OCI-M2 (cell line): ENCODE measurements at regions not wholly inside any gene's neighbourhood (a gene's known extent, or its start where the extent isn't known, plus 50 kb on each side); places are given as distances from the start of the nearest gene placed in this dataset.

ENCODE experiments used
- DNase-seq: peaks from one replicate; lab custom pipeline; 2025; ENCODE audit not compliant: unreplicated experiment; lab: John Stamatoyannopoulos, UW

DNA sequence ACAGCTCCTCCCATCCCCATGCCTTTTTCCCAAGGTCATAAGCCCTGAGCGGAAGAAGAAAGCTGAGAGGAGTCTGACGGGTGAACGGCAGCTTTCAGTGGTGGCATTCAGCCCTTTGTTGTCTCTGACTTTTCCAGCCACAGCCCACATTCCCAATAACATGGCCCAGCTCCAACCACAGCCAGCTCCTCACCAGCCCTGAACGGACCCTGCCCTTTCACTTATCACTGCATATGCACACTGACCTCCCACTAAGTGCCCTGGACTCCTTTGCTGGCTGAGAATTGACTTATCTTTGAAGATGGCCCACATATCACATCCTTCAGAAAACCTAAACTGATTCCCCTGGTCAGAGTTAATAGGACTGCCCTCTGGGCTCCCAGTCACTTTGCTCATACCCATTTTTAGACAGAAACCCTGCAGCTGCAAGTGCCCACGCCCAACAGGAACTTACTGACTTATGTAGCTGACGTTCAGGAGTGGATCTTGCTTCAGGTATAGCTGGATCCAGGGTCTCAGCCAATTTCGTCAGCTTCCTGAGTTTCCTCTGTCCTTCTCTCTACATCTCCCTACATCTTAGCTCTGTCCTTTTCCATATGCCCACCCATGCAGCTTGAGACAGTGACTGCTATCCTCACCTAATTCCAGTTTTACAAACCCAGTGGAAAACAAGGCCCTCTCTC is 348.5 kb upstream of the PROK2 start:
- no peak for DNase-seq

DNA sequence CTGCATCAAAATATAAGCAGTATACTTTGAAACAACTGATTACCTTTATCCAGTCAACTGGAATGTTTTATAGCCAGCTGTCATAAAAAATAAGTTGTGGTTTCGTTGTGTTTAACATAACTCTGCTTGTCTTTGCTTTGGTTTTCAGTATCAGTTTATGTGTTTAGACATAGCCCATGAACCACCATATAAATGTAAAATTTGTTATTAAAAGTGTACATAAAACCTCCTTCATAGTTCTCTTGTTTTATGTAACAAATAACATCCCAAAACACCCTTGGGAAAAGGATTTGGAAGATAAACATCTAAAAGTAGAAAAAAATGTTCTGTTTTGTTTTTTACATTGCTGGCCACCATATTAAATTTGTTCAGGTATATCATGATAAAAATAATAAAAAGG is 347.0 kb upstream of the PROK2 start:
- DNase-seq: no peak

- no peak for DNase-seq
Measured at GRCh38 chr3:72130565-72130964, 345.6 kb upstream of the PROK2 start.

DNA sequence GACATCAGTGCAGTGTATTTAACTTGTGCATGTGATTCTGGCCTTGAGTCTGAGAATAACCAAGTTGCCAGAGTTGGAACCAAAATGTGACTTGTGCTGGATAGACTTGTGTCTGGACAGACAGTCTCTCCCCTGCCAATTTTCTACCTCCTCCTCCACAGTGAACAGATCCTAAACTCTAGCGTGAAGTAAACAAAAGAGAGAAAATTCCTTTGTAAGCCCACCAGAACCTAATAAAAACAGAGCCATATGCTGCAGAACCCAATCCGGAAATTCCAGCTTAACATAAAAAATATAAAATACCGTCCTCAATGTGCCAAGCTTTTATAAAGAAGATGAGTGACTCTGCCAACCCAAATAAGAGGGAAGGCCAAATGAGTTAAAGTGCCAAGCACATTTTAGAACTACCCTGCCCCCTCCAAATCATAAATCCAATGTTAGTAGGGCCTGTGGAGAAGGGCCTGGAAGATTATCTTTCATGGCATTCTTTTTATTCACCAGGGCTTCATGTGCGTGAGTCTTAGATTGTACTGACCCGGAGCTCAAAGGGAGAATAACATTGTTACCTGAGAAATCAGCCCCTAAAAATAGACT is 344.6 kb upstream of the PROK2 start:
- DNase-seq: no peak

- DNase-seq: no peak
Measured at GRCh38 chr3:72128921-72129320, 344.0 kb upstream of the PROK2 start.

GRCh38 chr3:72127844-72128243 is 342.9 kb upstream of the PROK2 start:
- DNase-seq: no peak

- DNase-seq: no peak
Measured at GRCh38 chr3:72127224-72127612, 342.3 kb upstream of the PROK2 start.

- DNase-seq: no peak
Measured at GRCh38 chr3:72126441-72127223, 341.7 kb upstream of the PROK2 start.

- no peak for DNase-seq
Measured at GRCh38 chr3:72123908-72124441, 339.0 kb upstream of the PROK2 start.

GRCh38 chr3:72120806-72121778 is 336.1 kb upstream of the PROK2 start:
- DNase-seq: no peak

GRCh38 chr3:72120039-72120438 is 335.1 kb upstream of the PROK2 start:
- no peak for DNase-seq

DNA sequence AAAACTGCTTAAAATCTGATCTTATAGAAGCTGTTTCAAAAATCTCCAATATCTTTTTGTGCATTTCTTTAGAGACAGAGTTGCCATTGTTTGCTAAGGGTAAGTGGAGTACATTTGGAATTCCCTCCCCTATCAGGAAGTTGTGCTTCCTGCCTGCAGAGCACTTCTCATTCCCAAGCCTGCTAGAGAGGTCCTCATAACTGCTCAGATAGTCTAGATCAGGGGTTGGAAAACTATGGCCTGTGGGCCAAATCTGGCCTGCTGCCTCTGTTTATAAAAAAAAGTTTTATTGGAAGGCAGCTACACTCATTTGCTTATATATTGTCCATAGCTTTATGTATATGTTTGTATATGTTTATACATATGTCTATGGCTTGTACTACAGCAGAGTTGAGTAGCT is 333.7 kb upstream of the PROK2 start:
- no peak for DNase-seq

DNA sequence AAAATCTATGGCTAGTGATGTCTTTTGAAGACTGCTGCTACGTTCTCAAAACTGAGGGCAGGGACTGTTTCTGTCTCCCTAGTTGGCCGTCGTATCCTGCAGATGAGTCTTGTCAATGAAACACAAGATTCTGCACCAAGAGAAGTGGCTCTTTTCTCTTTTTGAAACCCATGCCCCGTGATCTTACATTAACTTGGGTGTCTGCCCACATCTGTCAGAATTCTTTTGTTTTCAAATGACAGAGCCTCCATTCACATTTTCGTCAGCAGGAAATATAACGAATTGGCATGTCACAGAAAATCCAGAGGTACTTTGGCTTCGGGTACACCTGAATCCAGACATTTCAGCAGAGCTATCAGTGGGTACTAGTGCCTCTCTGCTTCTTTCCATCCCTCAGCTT is 331.3 kb upstream of the PROK2 start:
- no peak for DNase-seq

- DNase-seq: no peak
Measured at GRCh38 chr3:72115307-72115706, 330.4 kb upstream of the PROK2 start.

GRCh38 chr3:72114773-72115172 is 329.8 kb upstream of the PROK2 start:
- DNase-seq: no peak

- DNase-seq: no peak
Measured at GRCh38 chr3:72113964-72114363, 329.0 kb upstream of the PROK2 start.

DNA sequence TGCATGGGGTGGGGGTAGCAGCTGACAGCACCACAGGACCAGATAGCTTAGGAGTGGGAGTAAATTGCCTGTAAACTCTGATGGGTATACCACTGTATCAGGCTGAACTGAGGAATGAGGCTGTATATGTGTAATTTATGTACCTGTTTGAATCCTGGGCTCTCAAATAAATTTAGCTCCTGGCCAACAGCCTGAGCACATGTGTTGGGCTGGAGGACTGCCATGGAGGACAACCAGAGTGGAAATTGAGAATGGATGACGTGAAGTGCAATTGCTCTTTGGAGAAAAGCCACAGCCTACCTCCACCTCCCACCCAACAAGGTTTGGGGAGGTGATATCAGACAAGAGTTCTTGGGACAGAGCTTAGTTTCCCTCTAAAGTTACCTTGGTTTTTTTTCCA is 328.6 kb upstream of the PROK2 start:
- DNase-seq: no peak

GRCh38 chr3:72112435-72112834 is 327.5 kb upstream of the PROK2 start:
- DNase-seq: no peak

DNA sequence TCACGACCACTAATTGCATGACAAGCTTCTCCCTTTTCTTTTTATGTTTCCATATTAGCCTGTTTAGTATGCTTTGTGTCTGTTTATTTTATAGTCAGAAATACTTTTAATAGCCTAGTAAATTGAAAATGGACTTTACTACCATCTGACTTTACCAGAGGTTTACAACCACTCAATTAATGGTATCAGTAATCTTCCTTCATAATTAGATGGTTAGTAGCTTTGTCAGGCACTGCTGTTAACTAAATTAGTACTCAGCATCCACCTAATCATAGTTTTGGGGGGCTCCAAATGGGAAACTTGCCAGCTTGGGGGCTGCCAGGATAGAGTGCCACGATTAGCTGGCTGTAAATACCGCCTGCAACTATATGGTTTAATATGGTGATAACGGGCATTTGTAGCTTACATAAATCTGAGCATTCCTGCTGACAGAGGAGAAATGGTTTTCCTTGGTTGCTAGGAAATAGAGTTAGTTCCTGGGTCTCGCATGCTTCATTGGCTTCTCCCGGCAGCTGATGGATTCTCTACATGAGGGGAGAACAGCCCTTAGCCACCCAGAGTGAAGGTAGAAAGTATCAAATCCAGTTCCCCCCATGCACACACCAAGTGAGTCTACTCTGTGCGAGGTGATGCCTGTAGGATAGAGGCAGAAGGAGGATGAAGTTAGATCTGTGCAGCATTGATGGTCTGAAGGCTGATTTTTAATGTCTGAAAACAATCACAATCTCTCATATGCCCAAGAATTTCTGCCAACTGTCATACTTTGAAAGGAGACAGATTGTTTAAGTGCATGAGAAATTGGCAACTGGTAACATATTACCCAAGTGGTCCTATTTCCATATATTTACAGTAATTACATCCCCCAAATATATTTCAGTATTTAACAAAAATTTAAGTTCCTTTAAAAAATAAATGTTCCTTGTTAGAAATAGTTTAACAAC is 326.6 kb upstream of the PROK2 start:
- no peak for DNase-seq
